ENCODE measurements at regions not wholly inside any gene's neighbourhood (a gene's known extent, or its start where the extent isn't known, plus 50 kb on each side); places are given as distances from the start of the nearest gene placed in this dataset.
"Not testable (repeated sequence)": the region's sequence is repeated elsewhere in the genome, so short reads cannot be mapped to it uniquely, and the experiment has no call there.

GRCh38 chr4:184280137-184280536 is 62.5 kb upstream of the ENPP6 start:
- Histone ChIP-seq H3K27ac (no peak overlapping the region), H3K27me3 (no peaks in the 10 kb centered on the region), H3K36me3 (no peaks in the 10 kb centered on the region), H3K4me3 (no peak overlapping the region), H3K9me3 (no peaks in the 10 kb centered on the region), H3K4me1 (peaks cover 22% of the 10 kb centered on the region)
- no peak for DNase-seq (ENCODE audit: low spot score in 2 of 2)
- 90% methylated on average over 4 of the region's 4 CpGs for WGBS
- TF ChIP-seq EP300 (IDR thresholded peaks at IDR 0.05) (no peak), POLR2A (IDR thresholded peaks at IDR 0.05) (no peak), POLR2AphosphoS5 (IDR thresholded peaks at IDR 0.05) (no peak), CTCF (IDR thresholded peaks at IDR 0.05) (no peak)

GRCh38 chr4:184279496-184280061 is 61.9 kb upstream of the ENPP6 start:
- H3K4me3 ChIP-seq: no peak overlapping the region
- peaks cover 22% of the 10 kb centered on the region for H3K4me1 ChIP-seq
- TF ChIP-seq EP300 (IDR thresholded peaks at IDR 0.05) (no peak), POLR2A (IDR thresholded peaks at IDR 0.05) (no peak), POLR2AphosphoS5 (IDR thresholded peaks at IDR 0.05) (no peak), CTCF (IDR thresholded peaks at IDR 0.05) (no peak)
- 93% methylated on average over 7 of the region's 7 CpGs for WGBS
- H3K36me3 ChIP-seq: no peaks in the 10 kb centered on the region
- no peaks in the 10 kb centered on the region for H3K27me3 ChIP-seq
- DNase-seq (ENCODE audit: low spot score in 2 of 2): no peak
- H3K27ac ChIP-seq: no peak overlapping the region
- no peaks in the 10 kb centered on the region for H3K9me3 ChIP-seq

- H3K4me3 ChIP-seq; H3K9me3 ChIP-seq; DNase-seq (ENCODE audit: low spot score in 2 of 2); H3K27me3 ChIP-seq; H3K36me3 ChIP-seq; H3K27ac ChIP-seq: not testable (repeated sequence)
- H3K4me1 ChIP-seq: peaks cover 16% of the 10 kb centered on the region
These were observed 60.1 kb upstream of the ENPP6 start for GRCh38 chr4:184277769-184278168.

- 68% methylated on average over 1 of the region's 3 CpGs for WGBS
- not testable (repeated sequence) for H3K9me3 ChIP-seq; DNase-seq (ENCODE audit: low spot score in 2 of 2)
These were observed 59.3 kb upstream of the ENPP6 start for GRCh38 chr4:184277010-184277409.

GRCh38 chr4:184276346-184276745 is 58.7 kb upstream of the ENPP6 start:
- H3K36me3 ChIP-seq; H3K27me3 ChIP-seq; H3K27ac ChIP-seq; DNase-seq (ENCODE audit: low spot score in 2 of 2); H3K9me3 ChIP-seq; H3K4me3 ChIP-seq; H3K4me1 ChIP-seq: not testable (repeated sequence)
- WGBS: 85% methylated on average over 4 of the region's 4 CpGs

More at GRCh38 chr4:184277010-184277409, 59.3 kb upstream of the ENPP6 start:
- H3K36me3 ChIP-seq, H3K4me1 ChIP-seq, H3K27me3 ChIP-seq, H3K4me3 ChIP-seq, H3K27ac ChIP-seq: not testable (repeated sequence)

- no peak for TF ChIP-seq POLR2A (IDR thresholded peaks at IDR 0.05)
- TF ChIP-seq CTCF (IDR thresholded peaks at IDR 0.05): no peak
- TF ChIP-seq EP300 (IDR thresholded peaks at IDR 0.05): no peak
- no peak for TF ChIP-seq POLR2AphosphoS5 (IDR thresholded peaks at IDR 0.05)
- DNase-seq (ENCODE audit: low spot score in 2 of 2): no peak
- Histone ChIP-seq H3K4me1 (no peaks in the 10 kb centered on the region), H3K4me3 (no peak overlapping the region), H3K27ac (no peak overlapping the region), H3K36me3 (no peaks in the 10 kb centered on the region), H3K9me3 (no peaks in the 10 kb centered on the region), H3K27me3 (no peaks in the 10 kb centered on the region)
- 92% methylated on average over 2 of the region's 2 CpGs for WGBS
These were observed 58.1 kb upstream of the ENPP6 start for GRCh38 chr4:184275766-184276165.

- WGBS: 50% methylated on average over 1 of the region's 6 CpGs
- DNase-seq (ENCODE audit: low spot score in 2 of 2): no peak
These were observed 56.7 kb upstream of the ENPP6 start for GRCh38 chr4:184274286-184274951.

More at GRCh38 chr4:184274286-184274951, 56.7 kb upstream of the ENPP6 start:
- H3K4me1 ChIP-seq: no peaks in the 10 kb centered on the region
- no peak overlapping the region for H3K4me3 ChIP-seq
- TF ChIP-seq EP300 (IDR thresholded peaks at IDR 0.05) (no peak), CTCF (IDR thresholded peaks at IDR 0.05) (no peak), POLR2AphosphoS5 (IDR thresholded peaks at IDR 0.05) (no peak), POLR2A (IDR thresholded peaks at IDR 0.05) (no peak)
- no peak overlapping the region for H3K27ac ChIP-seq
- no peaks in the 10 kb centered on the region for H3K9me3 ChIP-seq
- no peaks in the 10 kb centered on the region for H3K36me3 ChIP-seq
- H3K27me3 ChIP-seq: no peaks in the 10 kb centered on the region

Data from suprapubic skin (tissue), 4 donors.